HG02852 (cell line): ENCODE measurements at regions not wholly inside any gene's neighbourhood (a gene's known extent, or its start where the extent isn't known, plus 50 kb on each side); places are given as distances from the start of the nearest gene placed in this dataset.

ENCODE experiments used
- ATAC-seq: cut with Tn5 transposase; IDR thresholded peaks from one replicate; pipeline ENCODE4 v1.9.1; 2021; ENCODE audit warnings: mild to moderate bottlenecking, moderate library complexity; ENCODE audit not compliant: unreplicated experiment

DNA sequence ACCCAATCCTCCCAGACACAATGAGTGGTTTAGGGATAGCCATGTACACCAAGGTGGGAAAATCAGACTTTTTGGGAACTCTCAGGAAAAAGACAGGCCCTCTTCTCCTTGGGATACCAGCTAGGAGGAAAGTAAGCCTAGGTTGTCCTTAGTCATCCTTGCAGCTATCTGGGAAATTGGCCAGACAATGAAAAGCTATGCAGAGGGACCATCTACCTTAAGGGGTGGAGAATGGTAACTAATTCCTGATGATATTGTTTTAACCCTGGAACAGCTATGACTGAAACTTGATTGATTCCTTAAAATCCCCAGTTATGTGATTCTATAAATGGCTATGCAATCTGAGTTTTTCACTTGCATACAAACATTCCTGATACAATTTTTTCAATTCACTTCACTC, 88.9 kb upstream of the BNC2 start:
- no peak for ATAC-seq

DNA sequence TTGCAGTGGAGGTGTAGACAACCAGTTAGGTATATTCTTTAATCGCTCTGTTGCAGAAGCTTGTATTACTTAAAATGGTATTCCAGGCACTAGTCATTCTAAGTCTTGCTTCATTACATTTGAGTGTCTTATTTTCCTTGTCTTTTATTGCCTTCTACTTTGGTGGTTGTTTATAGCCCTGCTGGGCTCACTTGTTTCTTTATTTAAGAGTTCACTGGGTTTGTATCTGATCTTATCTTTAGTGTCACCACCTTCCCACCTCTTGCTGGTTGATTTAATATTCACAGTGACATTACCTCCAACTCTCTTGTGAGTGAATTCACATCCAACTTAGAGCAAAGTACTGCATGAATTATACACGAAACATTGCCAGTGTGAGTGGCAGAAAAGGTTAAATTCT, 83.6 kb upstream of the BNC2 start:
- ATAC-seq = no peak

DNA sequence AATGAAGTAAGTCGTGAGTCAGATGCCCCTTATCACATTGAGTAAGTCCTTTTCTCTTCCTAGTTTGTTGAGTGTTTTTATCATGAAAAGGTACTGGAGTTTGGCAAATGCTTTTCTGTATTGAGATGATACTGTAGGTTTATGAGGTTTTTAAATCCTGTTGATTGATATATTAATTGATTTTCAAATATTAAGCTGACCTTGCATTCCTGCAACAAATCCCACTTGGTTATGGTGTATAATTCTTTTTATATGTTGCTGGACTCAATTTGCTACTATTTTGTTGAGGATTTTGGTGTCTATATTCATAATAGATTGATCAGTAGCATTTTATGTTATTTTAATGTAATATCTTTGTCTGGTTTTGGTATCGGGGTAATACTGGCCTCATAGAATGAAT, 81.0 kb upstream of the BNC2 start:
- ATAC-seq = no peak

DNA sequence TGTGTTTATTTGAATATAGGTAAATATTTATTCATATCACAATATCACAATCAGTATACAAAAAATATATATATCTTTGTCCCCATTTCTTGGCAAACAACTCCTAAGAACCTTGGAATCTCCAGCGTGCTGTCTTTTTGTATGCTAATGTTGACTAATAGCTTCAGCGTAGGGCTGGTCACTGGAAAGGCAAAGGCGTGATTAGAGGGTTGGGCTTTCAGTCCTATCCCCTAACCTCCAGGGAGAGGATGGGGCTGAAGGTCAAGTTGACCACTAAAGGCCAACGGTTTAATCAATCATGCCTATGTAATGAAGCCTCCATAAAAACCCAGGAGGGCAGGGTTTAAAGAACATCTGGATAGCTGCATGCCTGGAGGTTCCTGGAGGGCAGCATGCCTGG, 79.6 kb upstream of the BNC2 start:
- no peak for ATAC-seq

- no peak for ATAC-seq
Observed at GRCh38 chr9:16930578-16930977, 60.1 kb upstream of the BNC2 start.

GRCh38 chr9:16928179-16928945, 57.9 kb upstream of the BNC2 start:
- ATAC-seq = no peak

DNA sequence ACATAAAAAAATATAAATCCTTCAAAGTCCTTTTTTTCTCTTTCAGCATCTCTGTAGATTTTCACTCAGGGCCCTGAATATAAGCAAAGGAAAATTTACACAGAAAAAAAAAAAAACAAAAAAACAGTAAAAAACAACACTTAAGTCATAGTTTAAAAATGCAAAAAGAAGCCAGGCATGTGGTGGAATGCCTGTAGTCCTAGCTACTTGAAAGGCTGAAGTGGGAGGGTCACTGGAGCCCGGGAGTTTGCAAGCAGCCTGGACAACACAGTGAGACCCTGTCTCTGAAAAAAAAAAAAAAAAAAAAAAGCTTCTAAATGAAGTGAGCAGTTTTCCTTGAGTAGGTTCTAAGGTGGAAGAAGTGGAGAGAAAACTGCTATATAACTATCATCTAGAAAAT, 55.0 kb upstream of the BNC2 start:
- no peak for ATAC-seq

DNA sequence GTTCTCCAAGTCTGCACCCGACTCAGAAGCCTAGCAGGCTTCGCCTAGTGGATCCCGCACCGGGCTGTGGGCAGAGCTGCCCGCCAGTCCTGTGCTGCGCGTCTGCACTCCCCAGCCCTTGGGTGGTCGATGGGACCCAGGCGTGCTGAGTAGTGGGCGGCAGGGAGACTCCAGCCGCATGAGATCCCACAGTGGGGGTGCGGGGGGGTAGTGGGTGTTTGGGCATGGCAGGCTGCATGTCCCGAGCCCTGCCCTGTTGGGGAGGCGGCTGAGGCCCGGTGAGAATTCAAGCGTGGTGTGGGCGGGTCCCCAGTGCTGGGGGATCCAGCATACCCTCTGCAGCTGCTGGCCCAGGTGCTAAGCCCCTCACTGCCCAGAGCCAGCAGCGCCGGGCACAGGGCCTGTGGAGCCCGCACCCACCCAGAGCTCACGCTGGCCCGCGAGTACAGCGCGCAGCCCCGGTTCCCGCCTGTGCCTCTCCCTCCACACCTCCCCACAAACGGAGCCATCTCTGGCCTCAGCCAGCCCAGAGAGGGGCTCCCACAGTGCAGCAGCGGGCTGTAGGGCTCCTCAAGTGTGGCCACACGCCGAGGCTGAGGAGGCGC, 53.9 kb upstream of the BNC2 start:
- ATAC-seq = no peak

GRCh38 chr9:16921855-16922254, 51.4 kb upstream of the BNC2 start:
- ATAC-seq = no peak
